SU-DHL-6 (cell line): ENCODE measurements at regions not wholly inside any gene's neighbourhood (a gene's known extent, or its start where the extent isn't known, plus 50 kb on each side); places are given as distances from the start of the nearest gene placed in this dataset.

Experiments used
- H2AFZ ChIP-seq: fragments of 200-600 bp; sonication (generic); 2 replicates; pipeline ENCODE4 v1.6.1; 2014; ENCODE audit warnings: low read depth, mild to moderate bottlenecking, moderate library complexity, mixed read lengths, antibody characterized with exemption, low read length; ENCODE audit not compliant: severe bottlenecking
- H3F3A ChIP-seq: fragments of 200-600 bp; shearing (Covaris generic); 2 replicates; pipeline ENCODE4 v1.6.0; 2016; ENCODE audit warnings: antibody characterized with exemption, mild to moderate bottlenecking; ENCODE audit not compliant: insufficient read depth
- H3K27ac ChIP-seq: fragments of 200-600 bp; sonication (generic); 2 replicates; pipeline ENCODE4 v1.5.1; 2016; ENCODE audit warnings: low read depth, mild to moderate bottlenecking, low read length, moderate library complexity, mixed read lengths
- H3K27me3 ChIP-seq: fragments of 200-600 bp; sonication (generic), shearing (Covaris generic); 2 replicates; pipeline ENCODE4 v1.6.0; 2014; ENCODE audit warnings: mild to moderate bottlenecking, low read length
- H3K36me3 ChIP-seq: fragments of 200-600 bp; sonication (generic); 2 replicates; pipeline ENCODE4 v1.6.1; 2014; ENCODE audit warnings: mild to moderate bottlenecking, low read length, mixed read lengths
- H3K4me2 ChIP-seq: fragments of 300-600, 200-600 bp; shearing (Covaris generic), sonication (generic); 2 replicates; pipeline ENCODE4 v1.6.0; 2014; ENCODE audit warnings: low read length, low read depth, mild to moderate bottlenecking; ENCODE audit not compliant: poor library complexity, severe bottlenecking
- H3K4me3 ChIP-seq: fragments of 200-600 bp; sonication (generic); 2 replicates; pipeline ENCODE4 v1.5.1; 2014; ENCODE audit warnings: antibody characterized with exemption, low read length, mild to moderate bottlenecking, mixed read lengths; ENCODE audit not compliant: insufficient read depth, poor library complexity, severe bottlenecking
- H3K79me2 ChIP-seq: fragments of 200-600 bp; sonication (generic); 2 replicates; pipeline ENCODE4 v1.6.1; 2014; ENCODE audit warnings: mild to moderate bottlenecking, low read length, moderate library complexity; ENCODE audit not compliant: insufficient read depth
- H3K9ac ChIP-seq: fragments of 200-600 bp; sonication (generic); 2 replicates; pipeline ENCODE4 v1.7.0; 2014; ENCODE audit warnings: mild to moderate bottlenecking, low read length
- H3K9me2 ChIP-seq: fragments of 200-600 bp; sonication (generic); replicated peaks from 2 replicates; pipeline ENCODE4 v1.6.1; 2014; ENCODE audit warnings: low read length; ENCODE audit not compliant: insufficient read depth
- H3K9me3 ChIP-seq: fragments of 200-600 bp; sonication (generic); 2 replicates; pipeline ENCODE4 v1.6.1; 2014; ENCODE audit warnings: low read length, mixed read lengths; ENCODE audit not compliant: insufficient read depth
- H4K20me1 ChIP-seq: fragments of 200-600 bp; sonication (generic); 2 replicates; pipeline ENCODE4 v1.6.1; 2014; ENCODE audit warnings: low read depth, mild to moderate bottlenecking, antibody characterized with exemption, low read length, moderate library complexity, mixed read lengths
- CTCF ChIP-seq: fragments of 200-600 bp; sonication (generic); IDR thresholded peaks from one replicate; pipeline ENCODE4 v1.5.1; 2017; ENCODE audit warnings: antibody characterized with exemption, mild to moderate bottlenecking, low read length, moderate library complexity; ENCODE audit not compliant: insufficient read depth, poor library complexity, severe bottlenecking
- EZH2phosphoT487 ChIP-seq: fragments of 200-600 bp; sonication (generic), shearing (Covaris generic); conservative IDR thresholded peaks from 2 replicates; pipeline ENCODE4 v1.6.1; 2018; ENCODE audit warnings: mild to moderate bottlenecking, antibody characterized with exemption, low read length, moderate library complexity, mixed read lengths

GRCh38 chr4:114358901-114359300 is 239.7 kb upstream of the UGT8 start:
- H3F3A ChIP-seq: no peaks in the 10 kb centered on the region
- no peaks in the 10 kb centered on the region for H3K9me3 ChIP-seq
- no peaks in the 10 kb centered on the region for H3K9me2 ChIP-seq
- H3K27me3 ChIP-seq: no peaks in the 10 kb centered on the region
- no peak for TF ChIP-seq CTCF
- H3K79me2 ChIP-seq: no peaks in the 10 kb centered on the region
- no peak overlapping the region for H3K4me3 ChIP-seq
- no peak overlapping the region for H3K4me2 ChIP-seq
- H2AFZ ChIP-seq: no peak overlapping the region
- no peak overlapping the region for H3K27ac ChIP-seq
- H3K9ac ChIP-seq: no peak overlapping the region
- H3K36me3 ChIP-seq: no peaks in the 10 kb centered on the region
- no peaks in the 10 kb centered on the region for H4K20me1 ChIP-seq

- TF ChIP-seq CTCF: no peak
- TF ChIP-seq EZH2phosphoT487: no peak
Measured at GRCh38 chr4:114361249-114361648, 237.4 kb upstream of the UGT8 start.

GRCh38 chr4:114364857-114365256 is 233.8 kb upstream of the UGT8 start:
- no peaks in the 10 kb centered on the region for H3K27me3 ChIP-seq
- no peaks in the 10 kb centered on the region for H3K36me3 ChIP-seq
- no peak overlapping the region for H2AFZ ChIP-seq
- no peaks in the 10 kb centered on the region for H3K79me2 ChIP-seq
- TF ChIP-seq CTCF (no peak), EZH2phosphoT487 (no peak)
- no peaks in the 10 kb centered on the region for H3K9me2 ChIP-seq
- no peaks in the 10 kb centered on the region for H3F3A ChIP-seq
- H3K9me3 ChIP-seq: no peaks in the 10 kb centered on the region
- H3K4me2 ChIP-seq: no peak overlapping the region
- no peak overlapping the region for H3K9ac ChIP-seq
- H3K4me3 ChIP-seq: no peak overlapping the region
- no peaks in the 10 kb centered on the region for H4K20me1 ChIP-seq
- no peak overlapping the region for H3K27ac ChIP-seq

More at GRCh38 chr4:114361249-114361648, 237.4 kb upstream of the UGT8 start:
- no peaks in the 10 kb centered on the region for H3F3A ChIP-seq
- H3K79me2 ChIP-seq: no peaks in the 10 kb centered on the region
- H3K9me2 ChIP-seq: no peaks in the 10 kb centered on the region
- H3K9ac ChIP-seq: no peak overlapping the region
- H3K27me3 ChIP-seq: no peaks in the 10 kb centered on the region
- no peaks in the 10 kb centered on the region for H3K36me3 ChIP-seq
- no peak overlapping the region for H3K27ac ChIP-seq
- H4K20me1 ChIP-seq: no peaks in the 10 kb centered on the region
- H2AFZ ChIP-seq: no peak overlapping the region
- H3K4me3 ChIP-seq: no peak overlapping the region
- H3K4me2 ChIP-seq: no peak overlapping the region
- H3K9me3 ChIP-seq: no peaks in the 10 kb centered on the region

- no peak overlapping the region for H2AFZ ChIP-seq
- no peak overlapping the region for H3K4me3 ChIP-seq
- no peaks in the 10 kb centered on the region for H3K27me3 ChIP-seq
- no peaks in the 10 kb centered on the region for H3K79me2 ChIP-seq
- H3K36me3 ChIP-seq: no peaks in the 10 kb centered on the region
- TF ChIP-seq EZH2phosphoT487: no peak
- no peak for TF ChIP-seq CTCF
- H3K9ac ChIP-seq: no peak overlapping the region
- H3K9me2 ChIP-seq: no peaks in the 10 kb centered on the region
- no peak overlapping the region for H3K27ac ChIP-seq
- H3K4me2 ChIP-seq: no peak overlapping the region
- H3F3A ChIP-seq: no peaks in the 10 kb centered on the region
- H4K20me1 ChIP-seq: no peaks in the 10 kb centered on the region
- H3K9me3 ChIP-seq: no peaks in the 10 kb centered on the region
Measured at GRCh38 chr4:114365591-114365990, 233.0 kb upstream of the UGT8 start.
